ENCODE measurements at regions not wholly inside any gene's neighbourhood (a gene's known extent, or its start where the extent isn't known, plus 50 kb on each side); places are given as distances from the start of the nearest gene placed in this dataset.

DNA sequence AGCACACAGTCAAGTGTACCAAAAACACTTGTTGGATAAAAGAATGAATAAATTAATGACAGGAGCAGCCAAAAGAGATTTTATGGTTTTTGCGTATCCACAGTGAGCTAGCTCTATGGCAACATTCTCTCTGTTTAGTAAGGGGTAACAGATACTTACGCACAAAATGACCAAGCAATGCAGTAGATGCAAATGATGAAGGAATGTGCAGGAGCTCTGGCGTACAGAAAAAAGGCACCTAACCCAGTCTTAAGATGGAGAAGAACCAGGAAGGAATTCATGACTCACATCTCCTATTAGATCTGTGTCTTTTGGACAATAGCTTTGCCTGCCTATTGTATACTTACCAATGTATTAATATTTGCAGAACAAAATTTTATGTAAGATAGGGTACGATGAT lies 191.9 kb upstream of the PREP start:
- TF ChIP-seq POLR2A (IDR thresholded peaks at IDR 0.05; ENCODE audit: low read depth, low read length) (no peak), POLR2AphosphoS5 (IDR thresholded peaks at IDR 0.05; ENCODE audit: low read depth, low read length) (no peak), TAF1 (IDR thresholded peaks at IDR 0.05; ENCODE audit: low read depth, low read length) (no peak)

All from GM12891 (cell line).